Transverse colon (tissue), 4 donors: ENCODE measurements at regions not wholly inside any gene's neighbourhood (a gene's known extent, or its start where the extent isn't known, plus 50 kb on each side); places are given as distances from the start of the nearest gene placed in this dataset.
A peak's percentile ranks its signal among the peaks of the same experiment; 100 is the strongest.
"Not testable (repeated sequence)": the region's sequence is repeated elsewhere in the genome, so short reads cannot be mapped to it uniquely, and the experiment has no call there.

Experiments used
- DNase-seq: peaks from one replicate; pipeline ENCODE4 v3.0.0-alpha.2; 2019
- H3K27ac ChIP-seq, 4 donors: fragments of 200-600 bp; sonication (generic); 2 replicates each; pipeline ENCODE4 v1.5.1; 2016 to 2018; ENCODE audit warnings: inconsistent platforms in 4 of 4
- H3K27me3 ChIP-seq: fragments of 200-600 bp; sonication (generic); 2 replicates; pipeline ENCODE4 v1.5.1; 2017; ENCODE audit warnings: inconsistent platforms
- H3K36me3 ChIP-seq, 4 donors: fragments of 200-600 bp; sonication (generic); 2 replicates each; pipeline ENCODE4 v1.5.1; 2017 to 2019; ENCODE audit warnings: inconsistent platforms in 4 of 4
- H3K4me1 ChIP-seq, 4 donors: fragments of 200-600 bp; sonication (generic); 2 replicates each; pipeline ENCODE4 v1.5.1; 2017 to 2020; ENCODE audit warnings: inconsistent platforms in 4 of 4
- H3K4me3 ChIP-seq, 4 donors: fragments of 200-600 bp; sonication (generic); 1 replicate in 1 of 4; 2 replicates in 3 of 4; pipeline versions ENCODE4 v1.5.1 to v1.6.1; 2017 to 2019; ENCODE audit warnings: inconsistent platforms in 4 of 4
- H3K9me3 ChIP-seq, 2 donors: fragments of 200-600 bp; sonication (generic); 2 replicates each; pipeline ENCODE4 v1.5.1; 2017 to 2019; ENCODE audit warnings: inconsistent platforms in 2 of 2
- CTCF ChIP-seq, 5 experiments: fragments of 200-600 bp in 3 of 5; fragments of 450-650 bp in 2 of 5; sonication (generic) in 3 of 5; IDR thresholded peaks; 1 replicate in 2 of 5; 2 replicates in 3 of 5; pipeline ENCODE4 v1.5.1; 2016 to 2017; ENCODE audit warnings: antibody characterized with exemption in 5 of 5, inconsistent platforms in 3 of 5, mild to moderate bottlenecking in 2 of 5, moderate library complexity in 1 of 5
- EP300 ChIP-seq: sonication (generic); formaldehyde crosslinking; IDR thresholded peaks from one replicate; pipeline ENCODE4 v1.6.1; 2017; ENCODE audit warnings: antibody characterized with exemption, low read depth
- POLR2A ChIP-seq: fragments of 450-650 bp; IDR thresholded peaks from one replicate; pipeline ENCODE4 v1.6.1; 2016; ENCODE audit warnings: antibody characterized with exemption, mild to moderate bottlenecking, moderate library complexity
- POLR2AphosphoS5 ChIP-seq, 3 donors: sonication (generic); formaldehyde crosslinking; IDR thresholded peaks; one replicate each; pipeline ENCODE4 v1.6.1; 2016; ENCODE audit warnings: antibody characterized with exemption in 3 of 3
- WGBS, 2 donors: methylation state at CpG; one replicate each; pipeline ENCODE4 v1.1.5; 2018; ENCODE audit warnings: low coverage in 1 of 2; 5-methylcytosine and 5-hydroxymethylcytosine counted together
- in situ Hi-C, 4 donors: fragments of 200-750 bp; cut with MboI; loops; one replicate each; pipeline versions ENCODE4 v1.15.0 to v1.15.1; 2017; ENCODE audit warnings: low sequenced_read_pairs in 3 of 4, low pct_ligation_motif_present in 1 of 4, low pct_unique_long_range_greater_than_20kb in 1 of 4
- intact Hi-C: fragments of 100-400 bp; cut with DNase I; formaldehyde crosslinking; loops from one replicate; pipeline ENCODE4 v1.15.1; 2023; ENCODE audit warnings: low total_unique reads

GRCh38 chr5:19266791-19267190 lies 721.2 kb downstream of the CDH18 start:
- Histone ChIP-seq H3K9me3 (no peaks in the 10 kb centered on the region), H3K27ac (no peak overlapping the region), H3K4me3 (no peak overlapping the region), H3K36me3 (no peaks in the 10 kb centered on the region), H3K27me3 (no peaks in the 10 kb centered on the region), H3K4me1 (no peaks in the 10 kb centered on the region)
- intact Hi-C loops (no loop called here), in situ Hi-C loops (no loop called here)
- WGBS, 2 donors, result 86 to 90% methylated on average over 4 of the region's 4 CpGs
- TF ChIP-seq POLR2AphosphoS5 (IDR thresholded peaks at IDR 0.05) (no peak), POLR2A (no peak), CTCF (IDR thresholded peaks at IDR 0.05) (no peak), EP300 (no peak)
- no peak for DNase-seq

GRCh38 chr5:19270153-19270552 lies 717.8 kb downstream of the CDH18 start:
- H3K27me3 ChIP-seq, result no peaks in the 10 kb centered on the region
- no peaks in the 10 kb centered on the region for H3K9me3 ChIP-seq
- no peaks in the 10 kb centered on the region for H3K4me1 ChIP-seq
- H3K36me3 ChIP-seq, result no peaks in the 10 kb centered on the region
- TF ChIP-seq POLR2AphosphoS5 (IDR thresholded peaks at IDR 0.05) (no peak), EP300 (no peak), CTCF (IDR thresholded peaks at IDR 0.05) (no peak), POLR2A (no peak)
- no peak overlapping the region for H3K27ac ChIP-seq
- H3K4me3 ChIP-seq, result no peak overlapping the region
- intact Hi-C loops (no loop called here), in situ Hi-C loops (no loop called here)
- WGBS, 2 donors, result 76 to 80% methylated on average over 4 of the region's 4 CpGs
- DNase-seq, result peak; percentile 14

- Histone ChIP-seq H3K36me3 (no peaks in the 10 kb centered on the region), H3K27ac (no peak overlapping the region), H3K4me1 (no peaks in the 10 kb centered on the region), H3K4me3 (no peak overlapping the region), H3K9me3 (no peaks in the 10 kb centered on the region), H3K27me3 (no peaks in the 10 kb centered on the region)
- TF ChIP-seq POLR2AphosphoS5 (IDR thresholded peaks at IDR 0.05) (no peak), CTCF (IDR thresholded peaks at IDR 0.05) (no peak), POLR2A (no peak), EP300 (no peak)
- 65 to 75% methylated on average over 2 to 3 of the region's 3 CpGs for WGBS, 2 donors
- intact Hi-C loops (no loop called here), in situ Hi-C loops (no loop called here)
- DNase-seq, result no peak
Measured at GRCh38 chr5:19274578-19274977, 713.4 kb downstream of the CDH18 start.

GRCh38 chr5:19285286-19285685 lies 702.7 kb downstream of the CDH18 start:
- WGBS, 2 donors, result 84 to 89% methylated on average over 3 of the region's 3 CpGs
- intact Hi-C loops, result no loop called here
- H3K4me1 ChIP-seq, result no peaks in the 10 kb centered on the region

GRCh38 chr5:19287548-19288277 lies 700.3 kb downstream of the CDH18 start:
- H3K27ac ChIP-seq, H3K27me3 ChIP-seq, H3K9me3 ChIP-seq, H3K4me3 ChIP-seq, DNase-seq, H3K36me3 ChIP-seq, intact Hi-C loops, in situ Hi-C loops, H3K4me1 ChIP-seq: not testable (repeated sequence)
- WGBS, 2 donors, result 80 to 95% methylated on average over 1 to 52 of the region's 54 CpGs

More at GRCh38 chr5:19285286-19285685, 702.7 kb downstream of the CDH18 start:
- Histone ChIP-seq H3K27ac (no peak overlapping the region), H3K27me3 (no peaks in the 10 kb centered on the region), H3K4me3 (no peak overlapping the region), H3K9me3 (no peaks in the 10 kb centered on the region), H3K36me3 (no peaks in the 10 kb centered on the region)
- no peak for DNase-seq
- in situ Hi-C loops, result no loop called here
- TF ChIP-seq POLR2A, result no peak
- TF ChIP-seq POLR2AphosphoS5 (IDR thresholded peaks at IDR 0.05), result no peak
- no peak for TF ChIP-seq CTCF (IDR thresholded peaks at IDR 0.05)
- no peak for TF ChIP-seq EP300

- H3K9me3 ChIP-seq, H3K4me3 ChIP-seq, H3K27ac ChIP-seq, in situ Hi-C loops, H3K36me3 ChIP-seq, H3K4me1 ChIP-seq, DNase-seq, H3K27me3 ChIP-seq, intact Hi-C loops: not testable (repeated sequence)
- whole genome bisulfite sequencing, 2 donors, result 89 to 93% methylated on average over 4 to 8 of the region's 8 CpGs
Measured at GRCh38 chr5:19288311-19288710, 699.7 kb downstream of the CDH18 start.
